GM18861 (cell line): ENCODE measurements at regions not wholly inside any gene's neighbourhood (a gene's known extent, or its start where the extent isn't known, plus 50 kb on each side); places are given as distances from the start of the nearest gene placed in this dataset.

Experiments used
- ATAC-seq: cut with Tn5 transposase; IDR thresholded peaks from one replicate; pipeline ENCODE4 v1.9.1; 2021; ENCODE audit not compliant: unreplicated experiment

DNA sequence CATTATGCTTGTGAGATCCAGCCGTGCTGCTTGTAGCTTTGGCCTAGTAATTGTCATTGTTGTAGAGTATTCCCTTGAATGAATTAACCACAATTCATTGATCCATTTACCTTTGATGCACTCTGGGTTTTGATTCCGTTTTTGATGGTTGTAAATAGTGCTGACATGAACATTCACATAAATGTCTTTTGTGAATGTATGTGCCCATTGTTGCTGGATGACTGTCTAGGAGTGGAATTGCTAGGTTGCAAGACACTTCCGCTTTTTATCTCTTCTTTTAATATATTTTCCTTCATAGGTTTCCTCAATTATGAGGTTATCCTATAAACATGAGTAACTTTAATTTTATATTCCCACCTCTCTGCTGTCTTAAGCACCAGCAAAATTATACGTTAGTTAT, 104.8 kb upstream of the CCDC68 start:
- ATAC-seq, result no peak

DNA sequence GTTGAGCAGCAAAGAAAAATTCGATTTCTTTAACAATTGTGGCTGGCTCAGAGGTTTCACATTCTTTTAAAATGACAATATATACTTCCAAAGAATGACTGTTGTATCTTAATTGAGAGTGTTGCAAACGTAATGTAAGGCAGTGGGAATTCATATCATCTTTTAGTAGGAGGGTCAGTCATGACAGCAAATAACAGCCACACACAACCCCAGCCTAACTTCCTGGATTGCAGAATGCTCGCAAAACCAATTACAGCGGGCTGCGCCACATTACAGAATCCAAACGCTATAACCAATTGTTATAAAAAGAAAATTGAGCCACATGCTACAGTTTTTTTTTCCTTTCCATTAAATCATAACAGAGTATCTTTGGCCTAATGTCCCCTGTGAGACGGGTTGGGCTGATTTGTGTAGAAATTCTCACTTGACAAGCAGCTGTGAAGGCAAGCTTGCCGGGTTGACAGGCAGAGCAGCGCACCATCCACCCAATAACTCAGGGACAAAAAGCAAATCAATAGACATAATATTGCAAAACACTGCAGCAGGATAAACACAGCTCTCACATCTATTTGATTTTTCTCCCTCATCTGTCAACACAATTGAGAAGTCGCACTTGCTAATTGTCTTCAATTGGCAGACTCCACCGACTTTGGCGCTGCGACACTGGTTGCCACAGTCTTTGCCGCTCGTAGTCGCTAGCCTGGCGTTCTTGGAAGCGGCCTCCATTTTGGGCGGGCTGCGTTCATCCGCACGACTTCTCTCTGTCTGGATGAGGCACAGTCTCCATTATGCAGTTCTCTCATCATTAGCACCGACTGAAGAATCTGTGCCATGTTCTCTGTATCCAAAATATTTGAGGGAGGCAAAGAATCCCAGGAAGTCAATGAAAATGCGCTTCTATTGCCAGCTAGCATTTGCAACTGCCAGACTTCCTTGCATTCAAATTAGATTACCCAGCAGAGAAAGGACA, 95.0 kb upstream of the CCDC68 start:
- ATAC-seq, result no peak

DNA sequence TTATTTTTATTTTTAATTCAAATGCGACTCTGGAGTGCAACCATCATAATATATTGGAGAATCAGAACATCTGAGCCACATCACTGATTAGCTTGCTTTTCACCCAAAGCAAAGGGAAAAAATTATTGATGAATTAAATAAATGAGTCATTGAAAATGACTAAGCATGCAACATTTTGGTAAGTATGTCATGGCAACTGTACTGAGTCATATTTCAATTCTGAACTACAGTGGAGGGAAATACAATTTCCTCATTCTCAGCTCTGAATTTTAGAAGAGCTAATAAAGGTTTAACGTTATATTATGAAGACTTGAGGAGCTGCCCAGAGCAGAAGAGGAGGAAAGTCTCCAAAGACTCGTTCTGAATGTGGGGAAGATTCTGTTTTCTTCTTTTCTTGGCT, 89.6 kb upstream of the CCDC68 start:
- no peak for ATAC-seq

DNA sequence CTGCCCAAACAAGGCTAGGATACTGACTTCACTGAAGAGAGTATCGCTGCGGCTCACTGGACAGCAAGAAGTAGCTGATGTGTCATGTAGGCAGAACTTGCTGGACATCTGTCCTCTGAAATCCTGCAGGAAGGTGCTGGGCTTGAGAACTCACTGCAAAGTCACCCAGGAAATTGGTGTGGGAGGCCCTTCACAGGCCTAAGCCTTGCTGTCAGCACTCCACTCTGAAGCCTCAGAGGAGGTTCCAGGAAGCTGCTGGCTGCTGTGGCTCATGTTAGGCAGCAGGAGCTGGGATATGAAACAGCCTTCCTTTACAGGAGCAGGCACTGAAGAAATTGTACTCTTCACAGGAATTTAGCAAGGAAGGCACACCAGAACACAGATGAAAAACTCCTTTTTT, 88.3 kb upstream of the CCDC68 start:
- no peak for ATAC-seq

DNA sequence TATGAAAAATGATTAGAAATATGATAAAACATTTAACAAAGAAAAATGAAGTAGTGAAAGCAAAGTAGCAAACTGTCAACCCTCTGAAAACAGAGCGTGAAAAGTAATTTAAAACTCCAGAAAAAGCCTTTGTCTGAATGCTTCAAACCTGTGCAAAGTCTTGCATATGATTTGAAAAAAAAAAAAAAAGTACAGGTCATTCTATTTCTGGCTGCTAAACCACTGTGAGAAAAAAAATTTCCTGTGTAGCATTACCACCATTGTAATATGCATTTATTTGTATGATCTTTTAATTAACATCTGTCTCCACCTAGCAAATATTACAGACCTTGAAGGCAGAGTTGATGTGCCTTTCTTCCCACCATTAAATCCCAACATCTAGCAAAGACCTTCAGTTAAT, 82.1 kb upstream of the CCDC68 start:
- ATAC-seq, result no peak

DNA sequence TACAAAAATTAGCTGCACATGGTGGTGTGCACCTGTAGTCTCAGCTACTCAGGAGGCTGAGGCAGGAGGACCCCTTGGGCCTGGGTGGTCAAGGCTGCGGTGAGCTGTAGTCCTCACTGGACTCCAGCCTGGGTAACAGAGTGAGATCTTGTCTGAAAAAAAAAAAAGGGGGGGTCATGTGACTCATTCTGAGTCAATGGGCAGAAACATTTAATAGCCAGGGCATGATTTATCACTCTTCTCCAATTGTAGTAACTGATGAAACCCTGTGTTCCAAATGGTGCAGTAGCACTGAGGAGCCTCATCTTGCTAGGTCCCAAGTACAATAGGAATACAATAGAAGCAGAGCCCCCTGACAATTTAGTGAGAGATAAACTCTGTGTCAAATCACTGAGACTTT, 78.9 kb upstream of the CCDC68 start:
- ATAC-seq, result no peak

DNA sequence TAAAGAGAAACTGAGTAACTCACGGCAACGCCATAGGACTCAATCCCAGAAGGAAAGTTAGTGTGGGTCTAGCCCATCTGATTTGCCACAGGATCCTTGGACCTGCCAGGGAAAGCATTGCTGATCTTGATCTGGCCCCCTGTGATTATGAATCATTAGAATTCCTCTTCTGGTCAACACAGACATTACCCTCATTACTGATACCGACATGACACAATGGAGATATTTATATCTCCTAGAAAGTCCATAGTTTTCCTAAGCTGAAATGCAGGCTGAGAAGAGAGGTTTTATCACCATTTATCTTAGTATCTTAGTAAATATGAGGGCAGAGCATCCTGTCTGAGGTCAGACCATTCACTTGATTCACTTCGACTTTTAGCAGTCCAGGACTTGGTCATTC, 75.5 kb upstream of the CCDC68 start:
- no peak for ATAC-seq

DNA sequence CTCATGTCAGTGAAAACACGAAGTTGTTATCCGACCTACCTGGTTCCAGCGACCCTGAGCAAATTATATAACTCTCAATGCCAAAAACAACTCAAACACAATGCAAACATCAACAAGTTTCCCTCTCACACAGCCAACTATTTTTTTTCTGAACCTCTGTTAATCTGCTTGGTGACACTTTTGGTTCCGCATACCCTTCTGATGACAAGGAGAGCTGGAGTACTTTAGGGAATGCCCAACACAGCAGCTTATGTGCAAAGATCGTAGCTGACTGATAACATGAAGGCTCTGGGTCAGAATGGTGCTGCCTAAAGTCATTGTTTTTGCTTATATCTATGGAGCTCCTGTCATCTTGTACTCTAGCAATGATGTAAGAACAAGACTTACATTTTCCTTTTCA, 72.7 kb upstream of the CCDC68 start:
- ATAC-seq, result no peak

DNA sequence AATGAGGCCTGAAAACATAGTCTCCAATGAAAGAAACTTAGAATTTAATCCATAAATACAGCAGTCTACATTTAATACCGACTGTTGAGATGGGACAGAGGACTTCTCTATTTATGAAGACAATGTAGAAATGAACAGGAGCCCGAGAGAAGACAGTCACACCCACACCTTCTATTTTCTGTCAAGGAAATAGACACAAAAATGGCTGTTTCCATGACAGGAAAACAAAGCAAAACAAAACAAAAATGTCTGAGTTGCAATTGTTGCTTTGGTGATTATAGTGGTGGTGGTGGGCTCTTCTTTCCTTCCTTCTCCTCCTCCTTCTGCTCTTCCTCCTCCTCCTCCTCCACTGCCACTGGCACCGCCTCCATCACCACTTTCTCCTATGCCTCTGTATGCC, 72.3 kb upstream of the CCDC68 start:
- ATAC-seq, result no peak

DNA sequence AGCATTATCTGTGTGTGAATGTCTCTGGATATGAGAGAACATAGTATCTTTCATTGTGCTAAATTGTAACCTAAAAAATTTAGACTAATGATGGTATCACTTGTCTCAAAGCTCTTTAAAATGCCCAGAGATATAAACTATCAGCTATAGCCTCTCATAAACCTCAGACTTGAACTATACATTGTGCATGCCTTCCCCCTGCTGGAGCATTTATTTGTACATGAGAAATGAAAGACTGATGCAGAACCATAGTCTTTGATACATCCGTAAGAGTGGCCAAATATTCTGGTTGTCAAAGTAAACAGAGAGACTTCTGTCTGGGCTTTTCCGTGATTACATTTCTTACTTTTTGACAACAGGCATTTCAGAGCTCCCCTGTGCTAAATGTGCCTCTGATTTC, 71.9 kb upstream of the CCDC68 start:
- ATAC-seq, result no peak

DNA sequence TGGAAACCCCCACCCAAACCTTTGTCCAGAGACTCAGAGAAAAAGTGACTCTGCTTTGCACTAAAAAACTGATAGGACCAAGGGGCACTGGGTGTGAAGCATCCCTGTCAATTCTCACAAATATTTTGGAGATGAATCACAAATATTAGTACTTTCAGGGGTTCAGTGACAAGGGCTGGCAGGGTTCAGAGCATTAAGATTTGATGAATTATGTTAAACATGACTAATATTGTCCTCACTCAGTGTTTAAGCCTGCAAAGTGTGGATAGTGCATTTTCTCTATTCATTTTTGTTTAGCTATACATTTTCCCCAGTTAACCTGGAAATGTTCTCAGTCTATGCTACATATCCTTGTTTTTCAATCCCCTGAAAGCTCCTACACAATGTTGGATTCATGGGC, 65.3 kb upstream of the CCDC68 start:
- ATAC-seq, result no peak

DNA sequence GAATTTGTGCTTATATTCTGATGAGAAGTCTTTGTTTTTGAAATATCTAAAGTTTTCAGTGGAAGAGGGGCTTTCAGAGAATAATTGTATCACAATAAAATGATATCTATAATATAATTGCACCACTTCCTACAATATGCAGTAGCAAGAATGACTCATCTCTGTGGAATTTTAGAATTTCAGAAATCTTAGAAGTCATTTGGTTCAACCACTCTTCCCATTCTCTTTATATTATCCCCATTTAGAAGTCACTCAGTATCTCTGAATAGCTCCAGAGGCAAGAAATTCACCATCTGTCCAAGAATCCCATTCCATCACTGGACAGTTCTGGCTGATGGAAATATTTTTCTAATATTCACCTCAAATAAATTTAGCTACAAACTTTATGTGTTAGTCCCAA, 59.3 kb upstream of the CCDC68 start:
- no peak for ATAC-seq

DNA sequence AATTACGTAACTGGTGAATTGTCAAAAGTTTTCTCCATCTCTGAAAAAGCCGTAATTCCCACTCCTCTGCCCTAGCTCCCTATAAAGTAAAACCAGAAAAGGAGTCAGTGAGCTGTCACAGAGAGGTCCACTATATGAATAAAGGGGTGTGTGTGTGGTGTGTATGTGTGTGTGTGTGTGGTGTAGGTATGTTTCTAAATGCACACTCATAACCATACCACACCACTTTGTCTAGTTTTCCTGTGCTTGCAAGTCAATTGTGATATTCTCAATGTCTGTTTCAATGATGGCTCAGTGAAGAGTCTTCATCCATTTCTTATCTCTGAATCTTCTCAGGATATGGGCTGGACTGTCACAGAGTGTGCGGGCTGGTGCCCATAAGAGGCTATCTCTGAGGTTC, 54.8 kb upstream of the CCDC68 start:
- no peak for ATAC-seq

DNA sequence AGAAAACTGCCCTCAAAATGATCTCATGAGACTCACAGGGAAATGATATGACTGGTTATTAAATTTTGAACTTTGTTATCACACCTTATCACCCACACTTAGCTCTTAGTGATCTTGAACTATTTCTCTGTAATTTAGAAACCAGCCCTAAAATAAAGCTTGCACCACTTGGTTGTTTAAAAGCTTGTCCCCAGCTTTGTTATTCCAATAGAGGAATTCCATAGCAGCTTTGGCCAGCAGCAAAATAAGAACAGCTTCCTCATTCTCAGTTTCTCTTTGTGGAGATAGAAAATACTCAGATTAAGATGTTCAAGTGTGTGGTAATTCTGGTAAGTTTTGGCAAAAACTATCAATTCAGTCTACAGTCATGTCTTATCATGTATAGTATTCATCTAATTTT, 54.4 kb upstream of the CCDC68 start:
- ATAC-seq, result no peak

DNA sequence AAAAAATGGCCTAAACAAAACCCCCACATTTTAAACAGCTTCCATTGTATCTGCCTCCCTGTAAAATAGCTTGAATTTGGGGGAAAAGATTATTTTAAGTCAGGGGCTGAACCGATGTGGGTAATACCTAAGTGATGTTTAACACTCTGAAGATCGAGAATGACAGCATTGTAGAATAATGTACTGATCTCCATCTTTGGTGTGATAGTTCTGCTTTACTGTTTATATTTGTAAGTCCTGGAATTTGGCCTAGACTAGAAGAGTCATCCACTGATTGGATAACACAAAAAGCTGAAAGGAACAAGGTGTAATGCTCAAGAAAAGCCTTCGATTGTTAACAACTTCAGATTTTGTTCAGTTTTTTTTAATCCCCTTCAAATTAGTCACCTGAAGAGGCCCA, 53.8 kb upstream of the CCDC68 start:
- no peak for ATAC-seq

DNA sequence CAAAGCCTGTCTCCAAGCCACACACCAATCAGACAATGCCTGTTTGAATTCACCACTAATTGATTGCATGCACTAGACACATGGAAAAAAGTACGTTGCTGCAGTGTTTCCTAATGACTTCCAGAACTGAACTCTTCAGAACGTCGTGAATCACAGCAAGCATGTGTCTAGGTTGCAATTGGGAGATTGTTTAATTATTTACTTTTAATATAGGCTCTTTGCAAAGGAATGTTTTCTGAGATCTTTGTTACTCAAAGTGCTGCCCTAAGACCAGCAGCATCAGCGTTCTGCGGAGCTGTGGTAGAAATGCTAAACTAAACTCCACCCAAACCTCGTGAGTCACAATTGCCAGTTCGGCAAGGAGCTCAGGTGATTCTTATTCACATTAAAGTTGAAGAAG, 52.7 kb upstream of the CCDC68 start:
- ATAC-seq, result no peak
